Transverse colon (tissue), 4 donors: ENCODE measurements at regions not wholly inside any gene's neighbourhood (a gene's known extent, or its start where the extent isn't known, plus 50 kb on each side); places are given as distances from the start of the nearest gene placed in this dataset.

Source experiments
- CTCF ChIP-seq, 5 experiments: fragments of 200-600 bp in 3 of 5; fragments of 450-650 bp in 2 of 5; sonication (generic) in 3 of 5; IDR thresholded peaks; 1 replicate in 2 of 5; 2 replicates in 3 of 5; pipeline ENCODE4 v1.5.1; 2016 to 2017; ENCODE audit warnings: antibody characterized with exemption in 5 of 5, inconsistent platforms in 3 of 5, mild to moderate bottlenecking in 2 of 5, moderate library complexity in 1 of 5
- POLR2AphosphoS5 ChIP-seq, 3 donors: sonication (generic); formaldehyde crosslinking; IDR thresholded peaks; one replicate each; pipeline ENCODE4 v1.6.1; 2016; ENCODE audit warnings: antibody characterized with exemption in 3 of 3

GRCh38 chr2:12547566-12548170, 169.1 kb upstream of the TRIB2 start:
- TF ChIP-seq POLR2AphosphoS5 (IDR thresholded peaks at IDR 0.05) (no peak), CTCF (IDR thresholded peaks at IDR 0.05) (no peak)
